HG02623 (cell line): ENCODE measurements at regions not wholly inside any gene's neighbourhood (a gene's known extent, or its start where the extent isn't known, plus 50 kb on each side); places are given as distances from the start of the nearest gene placed in this dataset.
"Not testable (repeated sequence)": the region's sequence is repeated elsewhere in the genome, so short reads cannot be mapped to it uniquely, and the experiment has no call there.

ENCODE experiments used
- ATAC-seq: cut with Tn5 transposase; IDR thresholded peaks from one replicate; pipeline ENCODE4 v1.9.1; 2021; ENCODE audit warnings: moderate library complexity; ENCODE audit not compliant: unreplicated experiment

GRCh38 chr14:71789005-71789404 is 143.2 kb upstream of the RGS6 start:
- ATAC-seq: no peak

- no peak for ATAC-seq
Measured at GRCh38 chr14:71799841-71800240, 132.4 kb upstream of the RGS6 start.

- no peak for ATAC-seq
Measured at GRCh38 chr14:71800878-71801277, 131.4 kb upstream of the RGS6 start.

GRCh38 chr14:71803539-71804260 is 128.5 kb upstream of the RGS6 start:
- no peak for ATAC-seq

- ATAC-seq: no peak
Measured at GRCh38 chr14:71804992-71805391, 127.2 kb upstream of the RGS6 start.

- not testable (repeated sequence) for ATAC-seq
Measured at GRCh38 chr14:71807049-71807448, 125.2 kb upstream of the RGS6 start.

- not testable (repeated sequence) for ATAC-seq
Measured at GRCh38 chr14:71810800-71811199, 121.4 kb upstream of the RGS6 start.

GRCh38 chr14:71812693-71813092 is 119.5 kb upstream of the RGS6 start:
- no peak for ATAC-seq

GRCh38 chr14:71815110-71815509 is 117.1 kb upstream of the RGS6 start:
- no peak for ATAC-seq

- no peak for ATAC-seq
Measured at GRCh38 chr14:71824816-71825215, 107.4 kb upstream of the RGS6 start.

GRCh38 chr14:71833476-71833875 is 98.8 kb upstream of the RGS6 start:
- ATAC-seq: no peak

- ATAC-seq: no peak
Measured at GRCh38 chr14:71834284-71835204, 97.7 kb upstream of the RGS6 start.

- no peak for ATAC-seq
Measured at GRCh38 chr14:71852181-71852580, 80.0 kb upstream of the RGS6 start.

- no peak for ATAC-seq
Measured at GRCh38 chr14:71855399-71856036, 76.7 kb upstream of the RGS6 start.

GRCh38 chr14:71856199-71856919 is 75.9 kb upstream of the RGS6 start:
- no peak for ATAC-seq

GRCh38 chr14:71863049-71863448 is 69.2 kb upstream of the RGS6 start:
- ATAC-seq: no peak

- ATAC-seq: no peak
Measured at GRCh38 chr14:71863766-71864165, 68.5 kb upstream of the RGS6 start.
